H1 (cell line): ENCODE measurements at regions not wholly inside any gene's neighbourhood (a gene's known extent, or its start where the extent isn't known, plus 50 kb on each side); places are given as distances from the start of the nearest gene placed in this dataset.

Experiments
- BCL11A ChIP-seq, 2 experiments: IDR thresholded peaks; one replicate each; pipeline ENCODE4 v1.6.1; 2011; ENCODE audit warnings: low read depth in 2 of 2, low read length in 2 of 2, mild to moderate bottlenecking in 2 of 2
- CHD7 ChIP-seq: fragments of 300-600 bp; sonication (generic); IDR thresholded peaks from 2 replicates; pipeline ENCODE4 v1.7.1; 2012; ENCODE audit warnings: low read length, moderate library complexity, mild to moderate bottlenecking, inconsistent platforms; ENCODE audit not compliant: insufficient replicate concordance
- CREB1 ChIP-seq: IDR thresholded peaks from 2 replicates; pipeline ENCODE4 v1.6.1; 2012; ENCODE audit warnings: inconsistent platforms
- CTCF ChIP-seq, 3 experiments: IDR thresholded peaks; 1 replicate in 2 of 3; 2 replicates in 1 of 3; pipeline versions ENCODE4 v1.5.1 to v1.6.1; 2011; ENCODE audit warnings: low read length in 3 of 3, mild to moderate bottlenecking in 3 of 3, inconsistent platforms in 2 of 3, low read depth in 1 of 3, moderate library complexity in 1 of 3; ENCODE audit not compliant: insufficient read depth in 1 of 3; ENCODE audit errors: control extremely low read depth in 1 of 3
- EGR1 ChIP-seq: IDR thresholded peaks from 2 replicates; pipeline ENCODE4 v1.6.1; 2011; ENCODE audit warnings: low read depth, low read length, borderline replicate concordance
- NANOG ChIP-seq: IDR thresholded peaks from 2 replicates; pipeline ENCODE4 v1.6.1; 2011; ENCODE audit warnings: low read length, low read depth, mild to moderate bottlenecking, inconsistent platforms; ENCODE audit not compliant: insufficient read depth, poor library complexity, severe bottlenecking
- RNF2 ChIP-seq: fragments of 200-900, 300-1000 bp; sonication (generic); IDR thresholded peaks from 2 replicates; pipeline ENCODE4 v1.7.1; 2016; ENCODE audit warnings: borderline replicate concordance, low read depth, mild to moderate bottlenecking, antibody characterized with exemption, low read length; ENCODE audit not compliant: poor library complexity, severe bottlenecking; ENCODE audit errors: missing control alignments
- SP1 ChIP-seq: IDR thresholded peaks from 2 replicates; pipeline ENCODE4 v1.6.1; 2011; ENCODE audit warnings: low read depth, low read length
- TEAD4 ChIP-seq: IDR thresholded peaks from 2 replicates; pipeline ENCODE4 v1.6.1; 2012; ENCODE audit warnings: low read depth, low read length, inconsistent platforms, mixed read lengths
- ZNF274 ChIP-seq: IDR thresholded peaks from 2 replicates; pipeline ENCODE4 v1.7.0; 2012; ENCODE audit warnings: low read length, borderline replicate concordance; ENCODE audit errors: extremely low read depth

GRCh38 chr5:120122703-120123102 lies 341.4 kb upstream of the PRR16 start (continued):
- TF ChIP-seq CHD7 = no peak
- no peak for TF ChIP-seq CREB1
- TF ChIP-seq ZNF274 = no peak
- no peak for TF ChIP-seq CTCF (IDR thresholded peaks at IDR 0.05; ENCODE audit: control extremely low read depth in 1 of 3, insufficient read depth in 1 of 3, low read depth in 1 of 3, low read length in 3 of 3)
- no peak for TF ChIP-seq SP1
- no peak for TF ChIP-seq RNF2
- no peak for TF ChIP-seq EGR1
- no peak for TF ChIP-seq BCL11A (IDR thresholded peaks at IDR 0.05; ENCODE audit: low read depth in 2 of 2, low read length in 2 of 2)
- no peak for TF ChIP-seq TEAD4
- TF ChIP-seq NANOG = no peak
